ENCODE measurements at regions not wholly inside any gene's neighbourhood (a gene's known extent, or its start where the extent isn't known, plus 50 kb on each side); places are given as distances from the start of the nearest gene placed in this dataset.
A peak's percentile ranks its signal among the peaks of the same experiment; 100 is the strongest.

- no TSS peak for BruUV-seq (replicated peaks)
- intact Hi-C loops (cut with micrococcal nuclease; ENCODE audit: unreplicated experiment): no loop called here
- Histone ChIP-seq H3K27me3 (ENCODE audit: control insufficient read depth in 1 of 2, insufficient read depth in 2 of 2, low read length in 2 of 2) (no peaks in the 10 kb centered on the region), H3K9ac (ENCODE audit: insufficient read depth, low read depth, low read length) (no peak overlapping the region), H2AFZ (ENCODE audit: low read length) (no peak overlapping the region), H3K4me1 (ENCODE audit: insufficient read depth, low read length) (no peaks in the 10 kb centered on the region), H3K4me3 (replicated peaks in 1 of 3; ENCODE audit: insufficient read depth in 1 of 3, low read depth in 2 of 3, low read length in 3 of 3) (no peak overlapping the region), H3K27ac (ENCODE audit: extremely low read length, insufficient read depth, low read length) (no peak overlapping the region), H3K9me3 (ENCODE audit: low read length) (no peaks in the 10 kb centered on the region), H3K36me3 (replicated peaks in 1 of 2; ENCODE audit: control insufficient read depth in 1 of 2, insufficient read depth in 2 of 2, low read length in 2 of 2) (no peaks in the 10 kb centered on the region), H3K79me2 (ENCODE audit: insufficient read depth, low read length) (no peaks in the 10 kb centered on the region), H4K20me1 (ENCODE audit: insufficient read depth, low read length) (no peaks in the 10 kb centered on the region), H3K4me2 (ENCODE audit: low read depth, low read length) (no peak overlapping the region)
- ATAC-seq (no peak), FAIRE-seq (no peak), DNase-seq (ENCODE audit: low spot score) (no peak)
- ChIA-PET POLR2A (interaction anchor here (1.1 kb wide), 1 partner anchor 25 kb away, joined by 3 read pairs; no protein-coding TSS in a partner anchor), CTCF (ENCODE audit: low intra/inter-chr PET ratio, low total read pairs) (no interaction called here)
- in situ Hi-C loops (cut with HindIII; ENCODE audit: extremely low pct_ligation_motif_present, low pct_unique_long_range_greater_than_20kb): no loop called here
- TF ChIP-seq ZNF329 (CRISPR knock-in tag; IDR thresholded peaks at IDR 0.05; ENCODE audit: low read depth) (no peak), MBNL3 (CRISPR knock-in tag; conservative IDR thresholded peaks at IDR 0.05) (no peak), HNF4A (CRISPR knock-in tag; IDR thresholded peaks at IDR 0.05) (no peak), ZNF180 (CRISPR knock-in tag; IDR thresholded peaks at IDR 0.05; ENCODE audit: borderline replicate concordance, low read depth) (no peak)
Observed at GRCh38 chr5:44022622-44023021, 366.6 kb downstream of the FGF10 start.

GRCh38 chr5:44011518-44011917, 377.7 kb downstream of the FGF10 start:
- ChIA-PET POLR2A (no interaction called here), CTCF (ENCODE audit: low intra/inter-chr PET ratio, low total read pairs) (no interaction called here)
- Histone ChIP-seq H3K4me1 (ENCODE audit: insufficient read depth, low read length) (no peaks in the 10 kb centered on the region), H3K79me2 (ENCODE audit: insufficient read depth, low read length) (no peaks in the 10 kb centered on the region), H2AFZ (ENCODE audit: low read length) (no peak overlapping the region), H3K27ac (ENCODE audit: extremely low read length, insufficient read depth, low read length) (no peak overlapping the region), H3K9ac (ENCODE audit: insufficient read depth, low read depth, low read length) (no peak overlapping the region), H3K4me2 (ENCODE audit: low read depth, low read length) (no peak overlapping the region), H3K27me3 (ENCODE audit: control insufficient read depth in 1 of 2, insufficient read depth in 2 of 2, low read length in 2 of 2) (no peaks in the 10 kb centered on the region; a peak in 1 of 5 replicates), H3K36me3 (replicated peaks in 1 of 2; ENCODE audit: control insufficient read depth in 1 of 2, insufficient read depth in 2 of 2, low read length in 2 of 2) (no peaks in the 10 kb centered on the region), H3K9me3 (ENCODE audit: low read length) (no peaks in the 10 kb centered on the region), H3K4me3 (replicated peaks in 1 of 3; ENCODE audit: insufficient read depth in 1 of 3, low read depth in 2 of 3, low read length in 3 of 3) (no peak overlapping the region), H4K20me1 (ENCODE audit: insufficient read depth, low read length) (no peaks in the 10 kb centered on the region)
- ATAC-seq: no peak
- DNase-seq (ENCODE audit: low spot score): no peak
- no TSS peak for BruUV-seq (replicated peaks)
- no peak for TF ChIP-seq PAWR (CRISPR knock-in tag; IDR thresholded peaks at IDR 0.05; ENCODE audit: borderline replicate concordance)
- TF ChIP-seq BRCA1 (CRISPR knock-in tag; IDR thresholded peaks at IDR 0.05): no peak
- no peak for TF ChIP-seq RFX3 (CRISPR knock-in tag; IDR thresholded peaks at IDR 0.05)
- TF ChIP-seq ZNF691 (CRISPR knock-in tag; IDR thresholded peaks at IDR 0.05; ENCODE audit: borderline replicate concordance, low read depth): no peak
- TF ChIP-seq MAFK (conservative IDR thresholded peaks at IDR 0.05 in 1 of 2, IDR thresholded peaks at IDR 0.05 in 1 of 2; ENCODE audit: low read length in 2 of 2): peak; percentile 83 to 87
- no peak for TF ChIP-seq E2F5 (CRISPR knock-in tag; conservative IDR thresholded peaks at IDR 0.05)
- peak; percentile 83 for TF ChIP-seq MAFF (IDR thresholded peaks at IDR 0.05; ENCODE audit: low read depth, low read length)
- no peak for TF ChIP-seq HMGXB3 (CRISPR knock-in tag; IDR thresholded peaks at IDR 0.05; ENCODE audit: borderline replicate concordance)
- no peak for TF ChIP-seq MED13 (CRISPR knock-in tag; IDR thresholded peaks at IDR 0.05)
- intact Hi-C loops (cut with micrococcal nuclease; ENCODE audit: unreplicated experiment) (no loop called here), in situ Hi-C loops (cut with HindIII; ENCODE audit: extremely low pct_ligation_motif_present, low pct_unique_long_range_greater_than_20kb) (no loop called here)
- WGBS (ENCODE audit: low lambda C conversion rate): 39% methylated on average over 2 of the region's 2 CpGs
- no peak for FAIRE-seq

All from HepG2 (cell line).